ENCODE measurements at regions not wholly inside any gene's neighbourhood (a gene's known extent, or its start where the extent isn't known, plus 50 kb on each side); places are given as distances from the start of the nearest gene placed in this dataset.

- no peak for DNase-seq
Measured at GRCh38 chr2:180115675-180116074, 108.6 kb upstream of the CWC22 start.

GRCh38 chr2:180115269-180115668 is 108.2 kb upstream of the CWC22 start:
- DNase-seq, result no peak

- no peak for DNase-seq
Measured at GRCh38 chr2:180111901-180112300, 104.8 kb upstream of the CWC22 start.

GRCh38 chr2:180110469-180110868 is 103.4 kb upstream of the CWC22 start:
- DNase-seq, result no peak

- no peak for DNase-seq
Measured at GRCh38 chr2:180101846-180102245, 94.7 kb upstream of the CWC22 start.

- no peak for DNase-seq
Measured at GRCh38 chr2:180099308-180099707, 92.2 kb upstream of the CWC22 start.

GRCh38 chr2:180085144-180085543 is 78.0 kb upstream of the CWC22 start:
- DNase-seq, result no peak

- DNase-seq, result no peak
Measured at GRCh38 chr2:180077295-180077906, 70.3 kb upstream of the CWC22 start.

GRCh38 chr2:180075870-180076269 is 68.8 kb upstream of the CWC22 start:
- no peak for DNase-seq

- DNase-seq, result no peak
Measured at GRCh38 chr2:180071797-180072196, 64.7 kb upstream of the CWC22 start.

- DNase-seq, result no peak
Measured at GRCh38 chr2:180063494-180064092, 56.5 kb upstream of the CWC22 start.

- DNase-seq, result no peak
Measured at GRCh38 chr2:180062178-180062577, 55.1 kb upstream of the CWC22 start.

GRCh38 chr2:180061546-180061945 is 54.4 kb upstream of the CWC22 start:
- DNase-seq, result no peak

- DNase-seq, result no peak
Measured at GRCh38 chr2:180061085-180061484, 54.0 kb upstream of the CWC22 start.

GRCh38 chr2:180058993-180059392 is 51.9 kb upstream of the CWC22 start:
- DNase-seq, result no peak

GRCh38 chr2:180057706-180058412 is 50.8 kb upstream of the CWC22 start:
- no peak for DNase-seq

Measured in CD4-positive, alpha-beta T cell treated with Interleukin-21 for 1 hour (primary cell).